Lower leg skin (tissue), 3 donors: ENCODE measurements at regions not wholly inside any gene's neighbourhood (a gene's known extent, or its start where the extent isn't known, plus 50 kb on each side); places are given as distances from the start of the nearest gene placed in this dataset.

ENCODE experiments used
- POLR2A ChIP-seq, 2 donors: fragments of 450-650 bp; IDR thresholded peaks; one replicate each; pipeline ENCODE4 v1.6.1; 2016 to 2017; ENCODE audit warnings: antibody characterized with exemption in 2 of 2, mild to moderate bottlenecking in 1 of 2, moderate library complexity in 1 of 2
- TF ChIP-seq, protein P1 (sequence below), 3 donors: fragments of 450-650 bp; IDR thresholded peaks; one replicate each; pipeline ENCODE4 v1.5.1; 2016; ENCODE audit warnings: antibody characterized with exemption in 3 of 3, mild to moderate bottlenecking in 3 of 3, moderate library complexity in 2 of 3

DNA sequence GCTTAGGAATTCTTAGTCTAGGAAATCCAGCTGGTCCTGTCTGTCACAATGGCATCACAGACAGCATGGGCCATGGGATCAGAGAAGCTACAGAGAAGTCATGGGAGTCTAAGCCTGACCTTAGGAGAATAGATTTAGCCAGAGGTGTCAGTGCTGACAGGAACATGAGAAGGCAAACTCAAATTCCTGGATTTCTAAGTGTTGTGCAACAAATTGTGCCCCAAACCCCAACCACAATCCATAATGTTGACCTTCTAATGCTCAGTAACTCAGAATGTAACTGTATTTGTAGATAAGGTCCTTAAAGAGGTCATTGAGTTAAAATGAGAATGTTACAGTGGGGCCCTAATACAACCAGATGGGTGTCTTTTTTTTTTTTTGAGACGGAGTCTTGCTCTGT lies 95.9 kb upstream of the RHOBTB1 start:
- TF ChIP-seq, protein P1, sequence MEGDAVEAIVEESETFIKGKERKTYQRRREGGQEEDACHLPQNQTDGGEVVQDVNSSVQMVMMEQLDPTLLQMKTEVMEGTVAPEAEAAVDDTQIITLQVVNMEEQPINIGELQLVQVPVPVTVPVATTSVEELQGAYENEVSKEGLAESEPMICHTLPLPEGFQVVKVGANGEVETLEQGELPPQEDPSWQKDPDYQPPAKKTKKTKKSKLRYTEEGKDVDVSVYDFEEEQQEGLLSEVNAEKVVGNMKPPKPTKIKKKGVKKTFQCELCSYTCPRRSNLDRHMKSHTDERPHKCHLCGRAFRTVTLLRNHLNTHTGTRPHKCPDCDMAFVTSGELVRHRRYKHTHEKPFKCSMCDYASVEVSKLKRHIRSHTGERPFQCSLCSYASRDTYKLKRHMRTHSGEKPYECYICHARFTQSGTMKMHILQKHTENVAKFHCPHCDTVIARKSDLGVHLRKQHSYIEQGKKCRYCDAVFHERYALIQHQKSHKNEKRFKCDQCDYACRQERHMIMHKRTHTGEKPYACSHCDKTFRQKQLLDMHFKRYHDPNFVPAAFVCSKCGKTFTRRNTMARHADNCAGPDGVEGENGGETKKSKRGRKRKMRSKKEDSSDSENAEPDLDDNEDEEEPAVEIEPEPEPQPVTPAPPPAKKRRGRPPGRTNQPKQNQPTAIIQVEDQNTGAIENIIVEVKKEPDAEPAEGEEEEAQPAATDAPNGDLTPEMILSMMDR (IDR thresholded peaks at IDR 0.05), result no peak
- TF ChIP-seq POLR2A (IDR thresholded peaks at IDR 0.05), result no peak
